ENCODE measurements at regions not wholly inside any gene's neighbourhood (a gene's known extent, or its start where the extent isn't known, plus 50 kb on each side); places are given as distances from the start of the nearest gene placed in this dataset.

DNA sequence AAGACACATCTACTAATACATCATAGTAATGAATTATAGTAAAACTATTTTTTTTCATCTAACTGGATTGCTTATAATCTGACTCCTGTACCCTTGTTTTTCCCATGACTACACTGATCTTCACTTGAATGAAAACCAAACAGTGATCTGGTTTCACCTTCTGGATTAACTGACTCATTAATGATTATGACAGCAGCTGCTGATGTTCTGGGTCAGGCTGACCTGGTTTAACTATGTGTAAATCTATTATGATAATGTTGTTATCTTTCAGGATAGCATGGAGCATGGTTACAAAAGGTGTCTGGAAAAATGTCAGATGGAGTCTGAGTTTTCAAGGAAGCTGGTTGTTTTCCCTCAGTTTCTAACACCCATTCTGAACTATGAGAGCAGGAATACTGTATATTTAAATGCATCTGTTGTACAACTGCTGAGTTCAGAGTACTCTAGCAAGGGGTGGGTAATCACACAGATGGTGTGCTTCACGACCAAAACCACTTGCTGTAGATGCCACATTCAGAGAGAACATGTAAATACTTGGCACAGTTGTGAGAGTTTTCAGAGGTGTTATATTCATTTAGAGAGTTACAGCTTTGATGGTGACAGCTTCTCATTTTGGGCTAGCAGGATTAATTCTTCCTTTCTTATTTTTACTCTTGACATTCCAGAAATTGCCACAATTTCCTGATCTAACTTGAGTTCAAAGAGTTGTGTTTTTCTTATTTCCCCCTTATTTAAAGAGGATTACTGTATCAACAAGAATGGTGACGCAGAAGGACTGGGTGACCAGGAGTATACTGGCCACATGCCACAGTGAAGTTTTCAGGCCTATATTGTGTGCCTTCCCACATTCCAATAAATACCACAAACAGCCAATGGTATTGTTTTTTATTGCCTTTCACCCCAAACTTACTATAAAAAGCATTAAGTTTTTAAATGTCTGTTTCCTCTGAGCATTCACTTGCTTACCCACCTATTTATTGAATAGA lies 249.7 kb upstream of the TET2 start:
- no peak for DNase-seq (ENCODE audit: low read depth)

DNA sequence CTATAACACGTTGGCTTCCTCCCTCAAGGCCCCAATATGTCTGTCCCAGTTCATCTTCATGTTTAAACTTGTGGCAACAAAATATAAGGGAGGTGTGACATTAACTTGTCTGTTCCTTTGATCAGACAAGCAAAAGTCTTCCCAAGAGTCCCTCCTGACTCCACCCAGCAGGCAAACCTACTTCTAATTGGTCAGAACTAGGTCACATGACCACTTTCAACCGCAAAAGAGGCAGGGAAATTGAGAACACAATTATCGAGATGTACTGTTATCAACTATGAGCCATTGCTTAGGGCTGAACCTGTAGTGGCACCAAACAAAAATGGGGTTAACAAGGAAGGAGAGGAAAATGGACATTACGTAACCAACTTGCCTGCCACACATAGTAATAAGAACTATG lies 246.8 kb upstream of the TET2 start:
- no peak for DNase-seq (ENCODE audit: low read depth)

DNA sequence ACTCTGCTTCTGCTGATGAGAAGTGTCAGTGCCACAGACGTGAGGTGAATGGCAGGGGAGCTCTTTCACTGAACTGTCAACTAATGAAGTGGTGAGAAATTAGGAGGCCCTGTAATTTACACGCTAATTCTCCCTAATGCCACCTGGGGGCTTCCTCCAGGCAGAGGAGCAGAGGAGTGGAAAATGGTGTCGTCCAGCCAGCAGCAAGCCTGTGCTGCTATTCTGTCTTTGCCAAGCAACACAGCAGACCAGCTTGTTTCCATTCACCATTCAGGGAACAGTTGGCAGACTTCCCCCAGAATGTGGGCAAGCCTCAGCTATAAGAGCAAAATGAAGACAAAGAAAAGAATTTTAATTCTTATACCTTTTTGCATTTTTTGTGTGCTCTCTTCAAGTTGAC lies 245.2 kb upstream of the TET2 start:
- no peak for DNase-seq (ENCODE audit: low read depth)

DNA sequence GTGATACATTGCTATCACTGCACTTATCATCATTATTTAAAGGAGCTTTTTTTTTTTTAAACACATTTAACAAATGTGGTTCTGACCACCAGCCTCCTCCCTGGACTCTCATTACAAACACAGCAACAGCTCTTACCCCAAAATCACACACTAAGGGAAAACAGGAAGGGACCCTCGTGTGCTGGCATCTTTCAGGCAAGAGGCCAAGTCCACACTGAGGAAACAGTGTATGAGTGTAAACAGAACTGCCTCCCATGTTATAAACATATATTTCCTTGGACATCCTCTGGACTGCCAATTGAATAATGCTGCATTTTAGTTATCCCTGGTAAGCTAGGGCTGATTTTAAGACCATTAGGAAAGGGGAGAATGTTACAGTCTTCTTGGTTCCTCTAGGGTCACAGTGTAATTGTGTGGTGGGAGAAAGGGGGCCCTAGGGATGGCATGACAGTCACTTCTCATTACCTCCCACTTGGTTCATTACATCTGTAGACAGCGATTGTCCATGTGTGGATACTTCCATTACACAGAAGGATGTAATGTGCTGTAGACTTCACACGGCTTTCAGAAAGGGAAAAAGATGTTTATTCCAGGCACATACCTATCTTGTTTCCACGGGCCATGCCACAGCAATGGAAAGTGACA lies 244.6 kb upstream of the TET2 start:
- DNase-seq (ENCODE audit: low read depth) = no peak

DNA sequence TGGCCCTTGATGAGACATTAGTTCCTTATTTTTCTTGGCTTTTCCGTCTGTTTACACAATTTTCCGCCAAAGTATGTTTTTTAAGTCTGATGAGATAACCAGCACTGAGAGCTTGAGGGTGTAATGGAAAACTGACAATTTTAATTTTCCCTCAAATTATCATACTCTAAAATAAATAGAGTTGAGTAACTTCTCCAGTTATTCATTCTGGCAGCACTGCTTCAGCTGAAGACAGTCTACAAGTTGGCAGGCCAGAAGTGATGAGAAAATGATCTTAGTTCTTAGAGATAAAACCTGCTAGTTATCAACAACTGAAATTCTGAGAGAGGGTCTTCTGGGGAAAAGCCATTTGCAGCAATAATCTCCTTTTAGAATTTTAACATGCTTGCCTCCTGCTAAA lies 241.6 kb upstream of the TET2 start:
- no peak for DNase-seq (ENCODE audit: low read depth)

DNA sequence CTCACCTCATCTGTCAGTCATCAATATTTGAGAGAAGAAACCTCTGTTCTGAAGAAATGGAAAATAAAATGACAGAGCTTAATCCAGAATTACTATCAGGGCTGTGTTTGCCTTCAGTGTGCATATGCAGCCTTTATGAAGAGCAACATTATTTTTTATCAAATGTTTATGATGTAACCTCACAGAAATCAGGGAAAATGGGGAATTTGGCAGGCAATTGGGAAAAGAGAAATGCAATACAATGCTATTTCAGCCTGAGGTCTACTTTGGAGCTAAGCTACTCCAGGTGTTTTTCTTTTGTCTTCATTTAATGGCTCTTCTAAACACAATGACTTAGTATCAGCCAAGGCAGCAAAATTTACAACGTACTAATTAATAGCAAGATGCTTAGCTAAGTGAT lies 241.1 kb upstream of the TET2 start:
- DNase-seq (ENCODE audit: low read depth) = no peak

DNA sequence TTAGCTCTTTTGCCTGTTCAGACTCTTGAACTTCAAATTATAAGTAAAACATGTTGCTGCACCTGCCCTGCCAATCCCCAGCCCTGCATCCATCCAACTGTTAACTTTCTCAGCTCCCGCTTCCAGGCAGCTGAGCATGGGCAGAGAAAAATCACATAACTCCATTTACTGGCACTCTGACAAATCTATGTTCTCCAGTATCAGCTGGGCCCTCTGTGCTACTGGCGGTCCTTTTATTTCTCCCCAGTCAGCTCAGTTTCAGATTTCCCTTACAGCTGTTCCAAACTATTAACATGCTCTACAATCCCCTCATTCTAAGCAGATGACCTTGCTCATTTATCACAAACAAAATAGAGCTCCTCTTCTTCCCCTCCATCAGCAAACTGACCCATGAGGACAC lies 240.4 kb upstream of the TET2 start:
- no peak for DNase-seq (ENCODE audit: low read depth)

DNA sequence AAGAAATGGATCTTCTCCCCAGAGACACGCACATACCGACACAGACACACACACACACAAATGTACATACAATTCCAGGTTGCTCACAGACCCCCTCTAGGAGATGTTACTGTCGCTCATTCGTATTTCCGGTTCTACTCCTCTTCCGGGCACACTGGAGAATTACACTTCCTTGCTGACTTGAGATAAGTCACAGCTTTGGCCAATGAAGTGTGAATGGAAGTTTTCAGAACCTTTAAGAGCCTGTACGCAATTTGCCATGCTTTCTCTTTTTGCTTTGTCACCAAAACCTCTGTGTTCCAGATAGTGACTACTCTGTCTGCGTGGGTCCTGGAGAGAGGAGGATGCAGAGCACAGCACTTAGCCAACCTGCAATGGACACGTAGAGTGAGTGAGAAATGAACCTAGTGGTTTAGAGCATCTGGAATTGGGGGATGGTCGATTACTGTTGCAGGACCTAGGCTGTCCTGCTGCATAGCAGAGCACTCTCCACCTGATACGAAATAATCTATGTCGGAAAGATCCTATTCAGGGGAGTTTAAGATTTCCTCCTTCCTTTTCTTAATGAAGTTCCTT lies 239.5 kb upstream of the TET2 start:
- DNase-seq (ENCODE audit: low read depth) = no peak

DNA sequence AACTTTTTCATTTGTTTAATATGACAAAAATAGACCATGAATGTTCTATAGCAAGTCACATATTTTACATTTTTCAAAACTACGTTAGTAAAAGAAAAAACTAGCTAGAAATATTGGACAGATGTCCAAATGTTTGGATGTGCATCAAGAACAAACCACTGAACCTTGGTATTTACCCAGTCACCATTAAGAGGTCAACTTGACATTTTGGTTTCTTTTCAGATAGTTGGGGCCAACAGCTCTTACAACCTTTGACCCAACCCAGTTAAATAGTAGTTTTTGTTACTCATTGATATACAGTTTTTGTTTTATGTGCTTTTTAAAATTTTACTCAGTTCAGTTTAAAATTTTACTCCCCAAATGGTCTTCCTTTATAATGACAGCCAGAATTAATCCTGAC lies 238.7 kb upstream of the TET2 start:
- no peak for DNase-seq (ENCODE audit: low read depth)

DNA sequence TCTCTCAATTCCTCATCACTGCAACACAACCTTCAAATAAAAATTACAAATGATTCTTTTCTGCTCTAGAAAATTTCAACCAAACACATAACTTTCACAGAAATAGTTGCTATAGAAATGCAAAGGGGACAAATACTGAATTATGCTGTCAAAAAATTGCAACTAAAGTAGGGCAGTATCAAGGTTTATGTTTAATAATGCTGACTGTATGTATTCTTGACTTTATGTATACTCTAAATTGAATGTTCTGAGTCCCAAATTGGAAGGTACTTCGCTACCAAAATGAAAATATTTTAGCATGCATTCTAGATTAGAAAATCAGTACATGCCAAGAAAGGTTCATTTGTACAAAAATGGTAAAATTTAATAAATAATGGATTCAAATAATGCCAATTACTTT lies 237.3 kb upstream of the TET2 start:
- no peak for DNase-seq (ENCODE audit: low read depth)

DNA sequence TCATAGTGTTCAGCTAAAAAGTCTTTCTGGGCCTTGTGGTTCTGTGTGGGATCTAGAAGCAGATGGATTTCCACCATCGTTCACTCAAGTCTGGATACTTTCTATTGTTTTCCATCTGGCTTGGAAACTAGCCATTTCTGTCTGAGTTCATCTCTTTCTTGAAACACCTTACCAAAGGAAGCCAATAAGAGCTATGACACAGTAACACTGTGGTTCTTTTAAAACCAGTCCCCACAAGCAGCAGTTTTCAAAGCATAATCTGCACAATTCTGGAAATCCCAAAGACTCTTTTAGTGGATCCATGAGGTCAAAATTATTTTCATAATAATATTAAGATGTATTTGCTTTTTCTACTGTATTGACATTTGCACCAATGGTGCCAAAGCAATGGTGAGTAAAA lies 234.2 kb upstream of the TET2 start:
- DNase-seq (ENCODE audit: low read depth) = no peak

DNA sequence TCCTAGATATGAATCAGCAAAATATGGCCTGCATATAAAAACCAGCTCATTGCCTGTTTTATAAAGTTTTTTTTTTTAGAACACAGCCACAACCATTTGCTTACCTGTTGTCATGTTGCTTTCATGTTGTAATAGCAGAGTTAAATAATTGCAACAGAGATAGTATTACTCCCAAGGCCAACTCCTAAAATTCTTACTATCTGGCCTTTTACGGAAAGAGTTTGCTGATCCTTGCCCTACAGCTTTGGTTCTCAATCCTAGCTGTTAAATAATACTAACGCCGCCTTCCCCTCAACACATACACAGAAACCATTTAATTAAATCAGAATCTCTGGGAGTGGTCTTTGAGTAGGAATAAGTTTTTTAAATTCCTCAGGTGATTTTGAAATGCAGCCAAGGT lies 231.3 kb upstream of the TET2 start:
- DNase-seq (ENCODE audit: low read depth) = no peak

DNA sequence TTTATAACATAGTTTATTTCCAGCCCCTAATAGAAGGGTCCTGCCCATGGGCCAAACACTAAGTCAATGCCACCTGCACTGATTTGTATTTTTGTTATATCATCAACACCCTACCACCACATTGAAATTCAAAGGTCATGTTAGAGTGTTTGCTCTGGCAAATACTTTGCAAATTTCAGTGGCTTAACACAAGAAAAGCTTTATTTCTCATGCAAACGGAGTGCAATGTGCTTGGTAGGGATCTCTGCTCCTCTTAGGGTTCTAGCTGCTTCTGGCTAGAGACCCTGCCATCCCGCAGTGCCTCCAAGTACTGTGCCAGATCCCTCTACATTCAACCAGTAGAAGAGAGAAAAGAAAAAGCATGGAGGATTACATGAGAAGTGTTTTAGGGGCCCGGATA lies 230.8 kb upstream of the TET2 start:
- no peak for DNase-seq (ENCODE audit: low read depth)

DNA sequence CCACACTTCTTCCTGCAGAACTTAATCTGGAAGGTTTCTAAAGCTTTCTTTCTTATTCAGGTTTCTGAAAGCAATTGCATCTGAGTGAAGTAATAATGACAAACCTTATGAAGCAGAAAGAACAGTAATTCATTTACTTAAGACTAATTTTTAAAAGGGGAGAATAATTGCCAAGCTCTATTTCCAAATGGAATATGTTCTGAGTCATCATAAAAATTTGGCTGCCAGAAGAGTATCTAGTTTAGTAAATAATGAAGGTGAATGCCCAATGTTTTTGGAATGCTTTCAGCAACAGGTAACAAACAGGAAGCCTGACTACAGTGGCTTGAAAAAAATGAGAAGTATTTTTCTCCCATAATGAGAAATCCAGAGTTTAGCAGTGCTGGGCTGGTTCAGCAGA lies 227.3 kb upstream of the TET2 start:
- DNase-seq (ENCODE audit: low read depth) = no peak

DNA sequence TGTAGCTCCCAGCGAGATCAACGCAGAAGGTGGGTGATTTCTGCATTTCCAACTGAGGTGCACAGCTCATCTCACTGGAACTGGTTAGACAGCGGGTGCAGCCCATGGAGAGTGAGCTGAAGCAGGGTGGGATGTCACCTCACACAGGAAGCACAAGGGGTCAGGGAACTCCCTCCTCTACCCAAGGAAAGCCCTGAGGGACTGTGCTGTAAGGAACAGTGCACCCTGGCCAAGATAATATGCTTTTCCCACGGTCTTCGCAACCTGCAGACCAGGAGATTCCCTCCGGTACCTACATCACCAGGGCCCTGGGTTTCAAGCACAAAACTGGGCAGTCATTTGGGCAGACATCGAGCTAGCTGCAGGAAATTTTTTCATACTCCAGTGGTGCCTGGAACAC lies 216.4 kb upstream of the TET2 start:
- DNase-seq (ENCODE audit: low read depth) = no peak

DNA sequence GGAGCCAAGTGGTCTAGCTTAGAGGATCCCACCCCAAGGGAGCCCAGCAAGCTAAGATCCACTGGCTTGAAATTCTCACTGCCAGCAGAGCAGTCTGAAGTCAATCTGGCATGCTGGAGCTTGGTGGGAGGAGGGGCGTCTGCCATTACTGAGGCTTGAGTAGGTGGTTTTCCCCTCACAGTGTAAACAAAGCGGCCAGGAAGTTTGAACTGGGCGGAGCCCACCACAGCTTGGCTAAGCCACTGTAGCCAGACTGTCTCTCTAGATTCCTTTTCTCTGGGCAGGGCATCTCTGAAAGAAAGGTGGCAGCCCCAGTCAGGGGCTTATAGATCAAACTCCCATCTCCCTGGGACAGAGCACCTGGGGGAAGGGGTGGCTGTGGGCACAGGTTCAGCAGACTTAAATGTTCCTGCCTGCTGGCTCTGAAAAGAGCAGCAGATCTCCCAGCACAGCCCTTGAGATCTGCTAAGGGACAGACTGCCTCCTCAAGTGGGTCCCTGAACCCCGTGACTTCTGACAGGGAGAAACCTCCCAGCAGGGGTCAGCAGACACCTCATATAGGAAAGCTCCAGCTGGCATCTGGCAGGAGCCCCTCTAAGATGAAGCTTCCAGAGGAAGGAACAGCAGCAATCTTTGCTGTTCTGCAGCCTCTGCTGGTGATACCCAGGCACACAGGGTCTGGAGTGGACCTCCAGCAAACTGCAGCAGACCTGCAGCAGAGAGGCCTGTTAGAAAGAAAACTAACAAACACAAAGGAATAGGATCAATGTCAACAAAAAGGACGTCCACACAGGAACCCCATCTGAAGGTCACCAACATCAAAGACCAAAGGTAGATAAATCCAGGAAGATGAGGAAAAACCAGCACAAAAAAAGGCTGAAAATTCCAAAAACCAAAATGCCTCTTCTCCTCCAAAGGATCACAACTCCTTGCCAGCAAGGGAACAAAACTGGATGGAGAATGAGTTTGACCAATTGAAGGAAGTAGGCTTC lies 215.6 kb upstream of the TET2 start:
- peak; percentile 33 for DNase-seq (ENCODE audit: low read depth)

DNA sequence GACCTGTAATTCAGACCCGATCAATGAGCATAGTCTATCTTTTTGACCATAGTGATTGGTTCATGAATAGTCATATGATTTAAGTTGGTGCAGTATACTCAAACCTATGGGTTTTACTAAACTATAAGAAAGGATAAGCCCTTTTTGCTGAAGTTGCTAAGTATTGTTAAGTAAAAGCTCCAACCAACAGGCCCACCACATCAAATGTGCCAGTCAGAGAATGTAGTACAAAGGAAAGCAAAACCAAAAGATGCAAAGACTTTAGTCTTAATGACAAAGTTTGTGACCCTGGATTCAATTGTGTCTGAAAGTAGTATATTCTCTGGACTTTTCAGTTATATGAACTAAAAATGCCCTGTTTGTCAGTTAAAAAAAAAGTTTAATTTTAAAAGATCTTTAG lies 208.1 kb upstream of the TET2 start:
- no peak for DNase-seq (ENCODE audit: low read depth)

DNA sequence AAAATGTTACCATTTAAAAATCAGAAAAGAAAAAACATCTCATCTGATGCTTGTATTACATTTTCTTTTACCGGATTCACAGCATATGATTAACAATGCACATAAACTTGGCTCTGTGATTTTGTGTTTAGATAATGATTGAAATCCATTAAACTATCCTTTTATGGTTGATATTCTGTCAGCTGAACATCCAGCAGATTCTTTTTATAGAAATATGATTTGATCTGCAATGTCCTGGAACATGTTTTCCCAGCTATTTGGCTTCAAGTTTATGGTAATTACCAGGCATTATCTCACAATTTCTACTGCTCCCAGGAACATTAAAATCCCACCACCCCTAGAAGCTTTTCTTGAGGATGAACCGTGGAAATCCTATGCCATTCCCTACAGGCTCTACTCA lies 205.7 kb upstream of the TET2 start:
- DNase-seq (ENCODE audit: low read depth) = no peak

DNA sequence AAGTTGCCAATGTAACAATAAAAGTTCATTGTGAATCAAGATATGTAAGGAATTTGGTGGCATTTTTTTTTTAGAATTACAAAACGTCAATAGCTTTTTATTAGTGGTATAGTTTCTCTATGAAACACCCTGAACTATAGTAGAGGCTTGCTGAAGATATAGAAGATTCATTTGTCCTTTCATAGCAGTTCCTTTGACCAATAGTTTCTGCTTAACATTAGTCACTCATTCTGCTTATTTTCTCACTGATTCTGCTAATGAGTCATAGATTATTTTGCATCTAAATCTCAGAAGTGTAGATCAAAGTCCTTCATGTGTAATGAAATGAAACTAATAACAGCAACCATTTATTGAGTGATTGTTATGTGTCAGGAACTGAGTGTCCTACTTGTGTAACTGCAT lies 205.0 kb upstream of the TET2 start:
- DNase-seq (ENCODE audit: low read depth) = no peak

DNA sequence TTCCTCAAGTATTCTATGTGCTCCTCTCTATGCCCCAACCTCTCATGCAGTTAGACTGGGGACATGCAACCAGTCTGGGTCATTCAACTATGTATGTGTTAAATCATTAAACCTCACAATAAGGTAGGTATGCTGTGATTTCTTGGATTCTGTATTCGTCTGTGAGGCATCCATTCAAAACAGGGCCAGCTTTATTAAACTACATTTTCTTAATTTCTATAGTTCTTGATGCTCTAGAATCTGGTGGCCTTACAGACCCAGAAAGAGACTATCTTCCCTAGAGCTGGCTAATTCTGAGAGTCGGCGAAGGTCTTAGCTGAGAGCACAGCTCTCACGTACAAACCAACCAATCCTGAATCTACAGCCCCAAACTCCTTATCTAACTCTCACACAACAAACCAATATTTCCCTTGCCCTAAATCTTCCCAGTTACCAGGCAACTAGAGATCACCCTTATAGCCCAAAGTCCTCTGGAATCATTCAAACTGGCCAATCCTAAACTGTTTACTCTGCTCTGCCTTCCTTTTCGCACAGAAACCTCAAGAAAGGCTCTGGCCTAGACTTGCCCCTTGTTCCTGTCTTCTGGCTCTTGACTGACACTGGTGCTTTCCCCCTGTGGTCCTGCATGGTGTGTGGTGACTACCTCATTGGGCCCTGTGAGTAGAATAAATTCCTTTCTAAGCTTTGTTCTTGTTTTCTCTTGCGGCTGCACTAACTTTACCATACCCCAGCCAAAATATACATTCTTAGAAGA lies 203.5 kb upstream of the TET2 start:
- no peak for DNase-seq (ENCODE audit: low read depth)

DNA sequence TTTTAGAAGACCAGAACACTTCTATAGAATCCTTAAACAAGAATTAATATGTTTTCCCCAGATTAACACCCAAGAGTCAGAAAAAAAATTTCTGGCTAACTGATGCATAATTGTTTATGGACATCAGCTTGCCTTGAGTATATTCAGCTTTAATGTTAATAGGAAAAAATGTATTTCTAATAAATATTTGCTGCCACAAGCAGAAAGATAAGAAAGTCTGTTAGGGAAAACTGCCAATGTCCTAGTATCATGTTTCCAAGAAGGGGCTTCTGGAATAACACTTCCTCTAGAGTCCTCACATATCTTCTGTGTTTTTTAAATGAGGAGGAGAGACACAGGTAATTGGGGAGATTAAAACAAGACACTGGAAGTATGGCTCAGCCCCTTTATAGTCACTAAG lies 202.1 kb upstream of the TET2 start:
- DNase-seq (ENCODE audit: low read depth) = no peak

Measured in stimulated activated CD8-positive, alpha-beta memory T cell treated with anti-CD3 and anti-CD28 coated beads, Interleukin-7, amount 100 ng/mL, for 24 hours (primary cell).